ENCODE measurements at regions not wholly inside any gene's neighbourhood (a gene's known extent, or its start where the extent isn't known, plus 50 kb on each side); places are given as distances from the start of the nearest gene placed in this dataset.
A peak's percentile ranks its signal among the peaks of the same experiment; 100 is the strongest.

- intact Hi-C loops (cut with DNase I) = no loop called here
- 70 to 74% methylated on average over 5 to 8 of the region's 8 CpGs for WGBS, 2 donors
- Histone ChIP-seq H3K27ac (no peak overlapping the region), H3K4me1 (no peaks in the 10 kb centered on the region), H3K27me3 (no peaks in the 10 kb centered on the region), H3K36me3 (replicated peaks in 1 of 2; ENCODE audit: insufficient read depth in 1 of 2, low read depth in 2 of 2) (no peaks in the 10 kb centered on the region), H3K4me3 (no peak overlapping the region), H3K9me3 (no peaks in the 10 kb centered on the region)
- TF ChIP-seq CTCF (IDR thresholded peaks at IDR 0.05) (no peak), POLR2A (IDR thresholded peaks at IDR 0.05) (no peak)
- ATAC-seq (no peak), DNase-seq (no peak)
Observed at GRCh38 chr22:22428222-22429098, 80.1 kb downstream of the ZNF280B start.

GRCh38 chr22:22429369-22430108, 79.0 kb downstream of the ZNF280B start:
- H3K4me3 ChIP-seq = no peak overlapping the region
- 53 to 59% methylated on average over 5 to 6 of the region's 6 CpGs for WGBS, 2 donors
- no peak for ATAC-seq
- no peaks in the 10 kb centered on the region for H3K36me3 ChIP-seq (replicated peaks in 1 of 2; ENCODE audit: insufficient read depth in 1 of 2, low read depth in 2 of 2)
- H3K27me3 ChIP-seq = no peaks in the 10 kb centered on the region
- no peak overlapping the region for H3K27ac ChIP-seq
- intact Hi-C loops (cut with DNase I) = no loop called here
- no peak for DNase-seq
- TF ChIP-seq CTCF (IDR thresholded peaks at IDR 0.05) (no peak), POLR2A (IDR thresholded peaks at IDR 0.05) (no peak)
- no peaks in the 10 kb centered on the region for H3K9me3 ChIP-seq
- H3K4me1 ChIP-seq = no peaks in the 10 kb centered on the region

GRCh38 chr22:22430111-22430820, 78.3 kb downstream of the ZNF280B start:
- intact Hi-C loops (cut with DNase I) = no loop called here
- no peaks in the 10 kb centered on the region for H3K27me3 ChIP-seq
- H3K27ac ChIP-seq = no peak overlapping the region
- ATAC-seq = no peak
- H3K4me1 ChIP-seq = no peaks in the 10 kb centered on the region
- no peak overlapping the region for H3K4me3 ChIP-seq
- DNase-seq = no peak
- H3K36me3 ChIP-seq (replicated peaks in 1 of 2; ENCODE audit: insufficient read depth in 1 of 2, low read depth in 2 of 2) = no peaks in the 10 kb centered on the region
- no peaks in the 10 kb centered on the region for H3K9me3 ChIP-seq
- WGBS, 2 donors = 57 to 72% methylated on average over 4 of the region's 4 CpGs
- no peak for TF ChIP-seq POLR2A (IDR thresholded peaks at IDR 0.05)
- TF ChIP-seq CTCF (IDR thresholded peaks at IDR 0.05) = no peak

GRCh38 chr22:22431271-22432220, 77.0 kb downstream of the ZNF280B start:
- intact Hi-C loops (cut with DNase I) = no loop called here
- no peaks in the 10 kb centered on the region for H3K9me3 ChIP-seq
- ATAC-seq (peak; percentile 59), DNase-seq (peak; percentile 60 to 67 (median 63))
- H3K4me3 ChIP-seq = no peak overlapping the region
- TF ChIP-seq CTCF (IDR thresholded peaks at IDR 0.05) = peak; percentile 27 to 60 (median 50)
- TF ChIP-seq POLR2A (IDR thresholded peaks at IDR 0.05) = no peak
- H3K4me1 ChIP-seq = no peaks in the 10 kb centered on the region
- no peak overlapping the region for H3K27ac ChIP-seq
- H3K36me3 ChIP-seq (replicated peaks in 1 of 2; ENCODE audit: insufficient read depth in 1 of 2, low read depth in 2 of 2) = no peaks in the 10 kb centered on the region
- WGBS, 2 donors = 36 to 39% methylated on average over 7 of the region's 7 CpGs
- H3K27me3 ChIP-seq = no peaks in the 10 kb centered on the region

Measured in body of pancreas (tissue), 4 donors.